RWPE2 (cell line): ENCODE measurements at regions not wholly inside any gene's neighbourhood (a gene's known extent, or its start where the extent isn't known, plus 50 kb on each side); places are given as distances from the start of the nearest gene placed in this dataset.

Experiments
- ATAC-seq: fragments of 200-7000 bp; cut with Tn5 transposase; 3 replicates; pipeline ENCODE4 v1.9.1; 2021; ENCODE audit warnings: low read depth
- DNase-seq: peaks from one replicate; pipeline ENCODE4 v3.0.0-alpha.2; 2020; ENCODE audit warnings: low spot score
- H3K27ac ChIP-seq: fragments of 450-650 bp; 2 replicates; pipeline ENCODE4 v1.5.1; 2017; ENCODE audit warnings: mild to moderate bottlenecking; ENCODE audit not compliant: poor library complexity, severe bottlenecking
- H3K27me3 ChIP-seq: fragments of 250-450 bp; sonication (Bioruptor Pico); 2 replicates; pipeline ENCODE4 v1.5.1; 2021; ENCODE audit warnings: mild to moderate bottlenecking, moderate library complexity; ENCODE audit not compliant: insufficient read depth, poor library complexity, severe bottlenecking
- H3K36me3 ChIP-seq: fragments of 250-450 bp; sonication (Bioruptor Pico); 2 replicates; pipeline ENCODE4 v1.5.1; 2020; ENCODE audit warnings: low read depth, mild to moderate bottlenecking, moderate library complexity
- H3K4me1 ChIP-seq: fragments of 250-450 bp; sonication (Bioruptor Pico); 2 replicates; pipeline ENCODE4 v1.5.1; 2021; ENCODE audit warnings: mild to moderate bottlenecking, moderate library complexity; ENCODE audit not compliant: insufficient read depth, poor library complexity, severe bottlenecking
- H3K4me3 ChIP-seq: fragments of 250-450 bp; sonication (Bioruptor Pico); 2 replicates; pipeline ENCODE4 v1.5.1; 2021; ENCODE audit warnings: mild to moderate bottlenecking, moderate library complexity; ENCODE audit not compliant: severe bottlenecking
- H3K9me3 ChIP-seq: fragments of 250-450 bp; sonication (Bioruptor Pico); 2 replicates; pipeline ENCODE4 v1.5.1; 2021; ENCODE audit warnings: mild to moderate bottlenecking, moderate library complexity; ENCODE audit not compliant: severe bottlenecking
- TF ChIP-seq, protein P1 (sequence below): fragments of 450-650 bp; IDR thresholded peaks from one replicate; pipeline ENCODE4 v1.5.1; 2017; ENCODE audit warnings: mild to moderate bottlenecking, moderate library complexity; ENCODE audit not compliant: poor library complexity, severe bottlenecking

DNA sequence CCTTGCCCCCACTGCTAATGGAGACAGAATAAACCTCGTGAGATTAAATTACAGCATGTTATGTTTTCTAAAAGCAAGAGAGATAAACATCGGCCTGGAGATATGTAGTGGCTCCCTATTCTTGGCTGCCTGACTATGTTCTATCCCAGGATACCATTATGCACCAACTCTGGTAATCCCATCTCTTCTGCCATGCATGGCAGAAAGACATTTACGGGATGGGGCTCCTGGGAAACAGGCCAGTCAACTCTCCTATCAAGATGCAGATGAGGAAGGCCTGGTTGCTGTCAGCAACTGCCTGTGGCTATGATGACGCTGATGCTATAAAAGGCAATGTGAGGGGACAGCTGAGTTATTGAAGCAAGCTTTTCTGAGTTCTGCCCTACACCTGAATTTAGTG is 166.2 kb upstream of the VCX3A start:
- no peak for DNase-seq

DNA sequence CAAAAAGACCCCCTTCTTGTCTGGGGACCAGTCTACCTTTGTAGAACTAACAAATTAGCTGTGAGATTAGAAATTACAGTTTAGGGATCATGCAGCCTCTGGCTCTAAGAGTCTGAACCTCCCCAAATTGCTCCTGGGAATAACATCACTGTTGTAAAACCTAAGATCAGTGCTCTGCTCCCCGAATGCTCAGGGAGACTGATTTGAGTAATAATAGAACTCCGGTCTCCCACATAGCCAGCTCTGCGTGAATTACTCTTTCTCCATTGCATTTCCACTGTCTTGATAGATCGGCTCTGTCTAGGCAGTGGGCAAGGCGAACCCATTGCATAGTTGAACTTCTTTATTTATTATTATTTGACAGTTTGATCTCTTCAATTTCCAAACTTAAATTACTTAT is 160.8 kb upstream of the VCX3A start:
- Histone ChIP-seq H3K27ac (no peak overlapping the region), H3K9me3 (no peaks in the 10 kb centered on the region), H3K4me1 (no peaks in the 10 kb centered on the region), H3K27me3 (no peaks in the 10 kb centered on the region), H3K4me3 (no peak overlapping the region), H3K36me3 (no peaks in the 10 kb centered on the region)
- TF ChIP-seq, protein P1, sequence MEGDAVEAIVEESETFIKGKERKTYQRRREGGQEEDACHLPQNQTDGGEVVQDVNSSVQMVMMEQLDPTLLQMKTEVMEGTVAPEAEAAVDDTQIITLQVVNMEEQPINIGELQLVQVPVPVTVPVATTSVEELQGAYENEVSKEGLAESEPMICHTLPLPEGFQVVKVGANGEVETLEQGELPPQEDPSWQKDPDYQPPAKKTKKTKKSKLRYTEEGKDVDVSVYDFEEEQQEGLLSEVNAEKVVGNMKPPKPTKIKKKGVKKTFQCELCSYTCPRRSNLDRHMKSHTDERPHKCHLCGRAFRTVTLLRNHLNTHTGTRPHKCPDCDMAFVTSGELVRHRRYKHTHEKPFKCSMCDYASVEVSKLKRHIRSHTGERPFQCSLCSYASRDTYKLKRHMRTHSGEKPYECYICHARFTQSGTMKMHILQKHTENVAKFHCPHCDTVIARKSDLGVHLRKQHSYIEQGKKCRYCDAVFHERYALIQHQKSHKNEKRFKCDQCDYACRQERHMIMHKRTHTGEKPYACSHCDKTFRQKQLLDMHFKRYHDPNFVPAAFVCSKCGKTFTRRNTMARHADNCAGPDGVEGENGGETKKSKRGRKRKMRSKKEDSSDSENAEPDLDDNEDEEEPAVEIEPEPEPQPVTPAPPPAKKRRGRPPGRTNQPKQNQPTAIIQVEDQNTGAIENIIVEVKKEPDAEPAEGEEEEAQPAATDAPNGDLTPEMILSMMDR: no peak
- DNase-seq (no peak), ATAC-seq (no peak)

More for the DNA sequence above, 166.2 kb upstream of the VCX3A start:
- Histone ChIP-seq H3K4me3 (no peak overlapping the region), H3K36me3 (no peaks in the 10 kb centered on the region), H3K27me3 (no peaks in the 10 kb centered on the region), H3K9me3 (no peaks in the 10 kb centered on the region), H3K27ac (no peak overlapping the region), H3K4me1 (no peaks in the 10 kb centered on the region)
- TF ChIP-seq, protein P1: no peak
- no peak for ATAC-seq

DNA sequence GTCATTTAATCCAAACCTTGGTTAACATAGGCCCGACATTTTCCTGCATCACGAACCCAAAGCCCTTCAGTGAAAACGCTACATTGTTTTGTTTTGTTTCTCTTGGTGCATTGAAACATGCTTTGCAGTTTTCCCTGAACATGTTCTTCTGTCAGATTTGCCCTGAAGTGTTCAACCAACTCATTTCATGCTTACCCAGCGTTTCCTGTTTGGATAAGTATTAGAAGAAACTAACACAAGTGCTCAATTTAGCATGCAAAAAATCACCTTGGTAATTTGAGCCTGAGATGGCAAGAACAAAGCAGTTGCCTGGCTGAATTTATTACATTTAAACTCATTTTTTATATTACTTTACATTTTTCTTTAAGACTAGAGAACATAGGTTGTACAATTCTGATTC is 160.1 kb upstream of the VCX3A start:
- no peak for ATAC-seq
- Histone ChIP-seq H3K9me3 (no peaks in the 10 kb centered on the region), H3K27ac (no peak overlapping the region), H3K4me3 (no peak overlapping the region), H3K27me3 (no peaks in the 10 kb centered on the region), H3K4me1 (no peaks in the 10 kb centered on the region), H3K36me3 (no peaks in the 10 kb centered on the region)
- TF ChIP-seq, protein P1: no peak
- no peak for DNase-seq

DNA sequence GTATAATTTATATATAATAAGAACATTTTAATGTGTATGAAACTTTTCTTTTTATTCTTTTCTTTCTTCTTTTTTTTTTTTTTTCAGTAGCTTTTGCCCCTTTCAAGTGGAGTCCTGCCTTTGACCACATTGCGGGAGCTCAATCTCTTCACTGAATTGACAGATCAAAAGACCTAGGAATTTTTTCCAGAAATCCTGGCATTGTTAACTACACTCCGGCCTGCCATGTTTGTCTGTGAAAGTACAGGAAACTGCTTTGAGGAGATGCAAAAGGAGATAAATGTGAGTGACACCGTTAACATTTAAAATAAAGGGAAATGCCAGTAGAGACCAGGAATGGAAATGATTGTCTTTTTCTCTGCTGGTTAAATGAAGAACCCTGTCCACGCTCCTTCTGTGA is 159.3 kb upstream of the VCX3A start:
- no peak for ATAC-seq
- TF ChIP-seq, protein P1: no peak
- Histone ChIP-seq H3K27me3 (no peaks in the 10 kb centered on the region), H3K9me3 (no peaks in the 10 kb centered on the region), H3K27ac (no peak overlapping the region), H3K36me3 (no peaks in the 10 kb centered on the region), H3K4me1 (no peaks in the 10 kb centered on the region), H3K4me3 (no peak overlapping the region)
- no peak for DNase-seq

DNA sequence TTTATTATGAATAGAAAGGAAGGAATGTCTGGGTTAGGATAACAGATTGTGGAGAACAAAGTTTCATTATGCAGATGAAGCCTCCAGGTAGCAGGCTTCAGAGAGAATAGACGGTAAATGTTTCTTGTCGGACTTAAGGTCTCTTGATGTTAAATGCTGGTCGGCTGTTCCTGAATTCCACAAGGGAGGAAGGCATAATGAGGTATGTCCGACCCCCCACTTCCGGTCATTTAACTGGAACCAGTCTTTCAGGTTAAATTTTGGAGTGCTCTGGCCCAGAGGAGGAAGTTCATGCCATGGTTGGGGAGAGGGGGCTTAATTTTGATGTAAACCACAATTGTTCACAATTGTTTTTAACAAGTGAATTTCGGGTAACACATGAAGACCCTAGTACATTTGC is 158.1 kb upstream of the VCX3A start:
- Histone ChIP-seq H3K9me3 (no peaks in the 10 kb centered on the region), H3K4me3 (no peak overlapping the region), H3K4me1 (no peaks in the 10 kb centered on the region), H3K27me3 (no peaks in the 10 kb centered on the region), H3K36me3 (no peaks in the 10 kb centered on the region), H3K27ac (no peak overlapping the region)
- TF ChIP-seq, protein P1: no peak
- DNase-seq: no peak
- ATAC-seq: no peak
